ENCODE measurements at regions not wholly inside any gene's neighbourhood (a gene's known extent, or its start where the extent isn't known, plus 50 kb on each side); places are given as distances from the start of the nearest gene placed in this dataset.

- TF ChIP-seq CTCF (IDR thresholded peaks at IDR 0.05) (no peak), POLR2A (IDR thresholded peaks at IDR 0.05) (no peak), EP300 (IDR thresholded peaks at IDR 0.05) (no peak)
These were observed 82.5 kb upstream of the GTSF1L start for GRCh38 chr20:43809206-43809819.

All from upper lobe of left lung (tissue), 4 donors.